Stimulated activated CD8-positive, alpha-beta memory T cell treated with anti-CD3 and anti-CD28 coated beads, Interleukin-15, amount 100 ng/mL, for 1 hour (primary cell): ENCODE measurements at regions not wholly inside any gene's neighbourhood (a gene's known extent, or its start where the extent isn't known, plus 50 kb on each side); places are given as distances from the start of the nearest gene placed in this dataset.

Experiments used
- DNase-seq: peaks from one replicate; pipeline ENCODE4 v3.0.0-alpha.2; 2020; ENCODE audit warnings: low read depth

DNA sequence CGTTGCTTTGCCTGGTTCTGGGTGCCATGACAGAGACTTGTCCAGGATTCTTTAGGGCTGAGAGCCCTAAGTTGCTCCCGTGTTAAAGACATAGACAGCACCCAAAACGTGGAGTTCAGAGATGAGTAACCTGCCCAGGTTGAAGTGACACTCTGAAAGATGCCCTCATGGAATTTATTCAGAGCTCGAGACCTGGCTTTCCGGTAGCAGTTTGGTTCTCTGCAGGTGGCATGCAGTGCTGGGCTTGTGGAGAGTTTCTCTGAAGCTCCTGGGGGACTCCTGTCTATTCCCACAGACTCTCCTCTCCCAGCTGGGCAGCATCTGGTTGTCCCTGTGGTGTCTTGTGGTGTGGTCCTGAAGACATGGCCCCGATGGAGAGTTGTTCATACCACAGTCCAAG, 241.0 kb downstream of the RHOU start:
- no peak for DNase-seq

- DNase-seq = no peak
Observed at GRCh38 chr1:228977307-228977706, 242.0 kb downstream of the RHOU start.

DNA sequence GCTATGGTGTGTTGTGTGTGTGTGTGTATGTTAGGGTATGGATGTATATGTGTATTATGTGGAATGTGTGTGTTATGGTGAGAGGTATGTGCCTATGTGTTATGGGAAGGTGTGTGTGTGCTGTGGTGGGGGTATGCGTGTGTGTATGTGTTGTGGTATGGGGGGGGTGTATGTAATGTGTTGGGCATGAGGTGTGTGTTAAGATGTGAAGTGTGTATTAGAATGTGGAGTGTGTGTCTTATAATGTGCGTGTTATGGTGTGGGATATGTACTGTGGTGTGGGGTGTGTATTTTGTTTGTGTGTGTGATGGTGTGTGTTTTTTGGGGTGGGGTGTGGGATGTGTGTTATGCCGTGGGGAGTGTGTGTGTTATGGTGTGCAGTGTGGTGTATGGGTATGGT, 242.5 kb downstream of the RHOU start:
- DNase-seq = no peak

- no peak for DNase-seq
Observed at GRCh38 chr1:228978484-228979324, 243.4 kb downstream of the RHOU start.

- no peak for DNase-seq
Observed at GRCh38 chr1:228979325-228979699, 244.0 kb downstream of the RHOU start.

DNA sequence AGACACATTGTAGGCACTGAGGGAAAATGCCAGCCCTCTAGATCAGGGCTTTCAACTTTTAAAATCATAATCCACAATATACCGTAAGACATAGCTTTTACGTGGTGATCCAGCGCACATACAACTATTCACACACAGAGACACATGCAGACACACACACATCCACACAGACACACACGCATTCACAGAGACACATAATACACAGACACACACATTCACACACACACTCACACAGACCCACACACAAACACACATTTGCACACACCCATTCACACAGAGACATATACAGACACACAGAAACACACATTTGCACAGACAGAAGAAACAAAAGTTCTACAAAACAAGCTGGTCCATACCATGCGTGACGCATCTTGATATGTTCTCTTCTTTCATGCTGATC, 244.5 kb downstream of the RHOU start:
- no peak for DNase-seq

DNA sequence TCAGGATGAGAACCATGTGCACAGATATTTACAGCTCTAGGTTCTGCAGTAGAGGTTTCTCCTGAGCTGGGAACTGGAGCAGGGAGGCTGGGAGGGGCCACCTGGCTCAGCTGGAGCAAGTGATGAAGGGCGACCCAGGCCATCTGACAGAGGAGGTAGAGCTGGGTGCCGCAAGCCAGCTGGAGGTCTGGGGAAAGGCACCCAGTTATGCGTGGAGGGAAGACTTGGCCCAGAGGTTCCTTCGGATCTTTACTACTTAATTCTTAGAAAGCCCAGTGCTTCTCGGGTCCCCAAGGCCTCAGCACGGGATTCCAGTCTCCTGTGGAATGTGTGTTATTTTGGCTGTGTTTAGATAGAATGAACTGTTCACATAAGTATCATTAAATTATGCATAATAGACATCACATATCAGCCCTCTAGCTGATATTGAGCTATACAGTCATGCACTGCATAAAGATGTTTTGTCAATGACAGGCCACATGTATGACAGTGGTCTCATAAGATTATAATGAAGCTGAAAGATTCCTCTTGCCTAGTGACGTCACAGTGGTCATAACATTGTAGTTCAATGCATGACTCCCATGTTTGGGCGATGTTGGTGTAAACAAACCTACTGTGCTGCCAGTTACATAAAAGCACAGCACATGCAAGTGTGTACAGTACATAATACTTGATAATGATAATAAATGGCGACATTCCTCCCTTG, 245.1 kb downstream of the RHOU start:
- DNase-seq = no peak

DNA sequence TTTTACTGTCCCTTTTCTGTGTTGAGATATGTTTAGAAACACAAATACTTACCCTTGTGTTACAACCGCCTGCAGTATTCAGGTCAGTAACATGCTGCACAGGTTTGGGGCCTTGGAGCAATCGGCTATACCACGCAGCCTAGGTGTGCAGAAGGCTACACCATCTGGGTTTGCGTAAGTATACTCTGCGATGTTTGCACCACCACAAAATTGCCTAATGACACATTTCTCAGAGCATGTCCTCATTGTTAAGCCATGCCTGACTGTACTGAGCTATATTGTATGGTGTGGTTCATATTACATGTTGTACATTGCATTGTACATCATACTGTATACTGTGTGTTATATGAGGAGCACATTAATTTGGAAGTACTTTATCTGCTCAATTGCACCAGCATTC, 247.4 kb downstream of the RHOU start:
- DNase-seq = no peak

- no peak for DNase-seq
Observed at GRCh38 chr1:228983231-228983660, 248.0 kb downstream of the RHOU start.

DNA sequence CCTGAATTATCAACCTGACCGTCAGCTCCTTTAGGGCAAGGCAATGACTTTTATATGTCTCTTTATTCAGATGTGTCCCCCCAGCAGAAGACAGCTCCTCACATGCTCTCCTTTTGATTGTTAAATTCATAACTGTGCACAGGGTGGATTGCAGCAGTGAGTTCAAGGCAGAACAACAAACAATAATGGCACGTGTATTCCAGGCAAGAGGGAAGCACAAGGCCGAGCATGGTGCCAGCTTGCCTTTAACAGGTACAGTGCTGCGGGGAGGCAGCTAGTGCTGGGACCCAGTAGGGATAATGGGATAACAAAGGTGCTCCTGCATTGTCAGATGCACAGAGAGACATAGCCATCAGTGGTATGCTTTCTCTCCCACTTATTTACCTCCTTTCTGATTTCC, 248.4 kb downstream of the RHOU start:
- no peak for DNase-seq

GRCh38 chr1:228984107-228984506, 248.8 kb downstream of the RHOU start:
- DNase-seq = no peak

DNA sequence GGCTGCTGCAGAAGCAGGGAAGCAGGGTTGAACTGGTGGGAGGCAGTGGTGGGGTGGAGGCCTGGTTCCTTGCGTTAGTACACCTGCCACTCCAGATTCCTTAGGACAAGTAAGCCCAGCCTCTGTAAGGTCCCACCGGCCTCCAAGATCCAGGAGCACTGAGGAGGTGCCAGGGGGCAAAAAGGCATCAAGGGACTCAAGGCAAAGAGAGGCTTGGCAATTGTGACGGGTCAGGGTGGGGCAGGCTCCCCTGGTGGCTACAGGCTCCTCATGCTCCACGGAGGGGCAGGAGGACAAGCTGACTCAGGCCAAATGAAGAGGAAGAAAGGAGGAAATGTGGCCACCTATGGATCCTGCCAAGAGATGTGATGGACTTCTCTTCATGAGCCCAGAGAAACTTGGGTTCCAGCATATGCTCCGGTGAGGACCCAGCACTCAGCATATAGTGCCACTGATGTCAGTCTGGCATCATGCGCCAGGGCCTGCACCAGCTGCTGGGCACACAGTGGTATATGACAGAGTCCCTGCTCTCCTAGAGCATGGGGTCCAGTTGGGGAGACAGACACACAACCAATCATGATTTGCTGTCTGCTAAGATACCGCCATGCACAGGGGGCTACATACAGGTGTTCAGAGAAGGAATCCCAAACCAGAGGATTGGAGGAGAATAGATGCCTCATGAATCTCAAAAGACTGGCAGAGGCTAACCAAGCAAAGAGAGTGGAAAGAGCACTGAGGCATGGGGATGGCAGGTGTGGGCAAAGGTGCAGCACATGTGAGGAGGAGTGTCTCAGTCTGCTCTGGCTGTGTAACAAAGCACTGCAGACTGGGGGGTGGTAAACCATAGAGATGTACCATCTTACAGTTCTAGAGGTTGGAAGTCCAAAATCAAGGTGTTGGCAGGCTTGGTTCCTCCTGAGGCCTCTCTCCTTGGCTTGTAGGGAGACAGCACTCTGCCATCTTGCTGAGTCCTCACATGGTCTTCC, 249.7 kb downstream of the RHOU start:
- DNase-seq = no peak

- no peak for DNase-seq
Observed at GRCh38 chr1:228985661-228986060, 250.4 kb downstream of the RHOU start.

DNA sequence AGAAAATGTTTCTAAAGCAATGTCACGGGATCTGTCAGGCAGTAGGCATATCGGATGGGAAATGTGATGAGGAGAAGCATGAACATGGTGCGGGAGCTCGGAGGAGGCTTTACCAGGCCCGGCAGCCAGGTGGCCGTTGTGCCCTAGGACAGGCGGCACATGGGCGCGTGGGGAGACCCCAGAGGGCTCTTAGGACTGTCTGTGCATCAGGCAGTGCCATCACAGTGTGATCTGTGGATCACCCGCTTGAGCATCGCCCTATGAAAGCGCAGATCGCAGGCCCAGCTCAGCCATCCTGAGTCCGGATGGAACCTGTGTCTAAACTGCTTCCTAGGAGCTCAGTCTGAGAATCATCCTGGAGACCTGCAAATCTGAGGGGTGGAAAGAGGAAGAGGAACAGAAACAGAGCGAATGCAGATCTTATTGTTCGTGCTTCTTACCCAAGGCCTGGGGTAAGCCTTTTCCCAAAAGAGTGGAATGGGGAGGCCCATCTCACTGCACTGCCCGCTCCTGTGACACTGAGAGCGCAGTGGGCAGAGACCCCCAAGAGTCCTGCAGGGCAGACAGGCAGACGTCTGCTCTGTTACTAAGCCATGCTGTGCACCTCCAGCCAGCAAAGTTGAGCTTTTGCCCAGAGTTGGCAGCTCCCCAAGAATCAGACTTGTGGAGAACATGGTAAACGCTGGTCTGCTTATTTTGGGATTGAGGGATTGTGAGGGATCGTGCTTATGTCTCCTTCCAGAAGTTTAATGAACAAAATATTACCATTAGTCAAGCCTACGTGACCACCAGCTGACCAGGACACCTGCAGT, 251.0 kb downstream of the RHOU start:
- DNase-seq = no peak

DNA sequence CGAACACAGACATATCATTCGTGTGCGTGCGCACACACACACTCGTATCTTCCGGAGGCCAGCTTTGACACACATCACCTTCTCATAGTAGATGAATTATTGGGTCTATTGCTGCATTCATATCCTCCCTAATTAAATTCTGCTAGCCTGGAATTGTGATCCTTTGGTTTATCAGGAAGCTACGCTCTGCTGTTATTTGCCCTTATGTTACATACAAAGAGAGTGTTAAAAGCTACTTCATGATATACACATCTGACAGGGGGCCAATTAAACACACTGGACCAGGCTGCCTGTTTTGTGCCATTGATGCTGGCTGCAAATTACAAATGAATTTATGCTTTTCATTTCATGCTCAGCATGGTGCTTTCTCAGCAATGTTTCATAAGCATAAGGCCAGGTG, 252.0 kb downstream of the RHOU start:
- DNase-seq = no peak

DNA sequence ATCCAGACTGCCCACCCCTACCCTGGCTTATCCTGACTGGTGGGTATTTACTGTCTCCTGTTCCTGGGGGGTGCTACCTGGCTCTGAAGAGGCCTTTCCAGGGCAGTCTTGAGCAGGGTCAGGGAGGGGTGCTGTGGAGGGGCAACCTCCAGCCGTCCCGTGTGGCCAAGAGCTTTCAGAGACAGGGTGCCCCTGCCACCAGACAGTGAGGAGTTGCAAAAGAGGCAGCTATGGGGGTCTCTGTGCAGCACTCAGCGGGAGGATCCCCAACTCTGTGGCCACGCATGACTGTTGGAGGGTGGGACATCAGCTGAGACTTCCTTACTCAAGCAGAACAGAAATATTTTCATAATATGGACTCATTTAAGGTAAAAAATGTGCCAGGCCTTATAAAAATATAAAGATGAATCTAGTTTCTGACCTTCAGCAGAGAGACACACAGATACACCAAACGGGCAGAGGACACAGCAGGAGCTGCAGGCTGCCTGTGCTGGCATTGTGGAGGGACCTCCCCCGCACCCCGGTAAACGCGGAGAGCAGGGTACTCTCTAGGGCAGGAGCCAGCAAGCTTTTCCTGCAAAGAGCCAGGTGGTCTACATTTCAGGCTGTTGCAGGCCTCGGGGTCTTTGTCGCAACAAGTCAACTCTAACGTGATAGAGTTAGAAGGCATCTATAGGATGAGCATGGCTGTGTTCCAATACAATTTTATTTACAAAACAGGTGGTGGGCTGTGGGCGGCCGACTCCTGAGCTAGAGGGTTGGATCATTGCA, 252.6 kb downstream of the RHOU start:
- DNase-seq = no peak

GRCh38 chr1:228988664-228989063, 253.4 kb downstream of the RHOU start:
- no peak for DNase-seq

GRCh38 chr1:228989176-228989575, 253.9 kb downstream of the RHOU start:
- DNase-seq = no peak

DNA sequence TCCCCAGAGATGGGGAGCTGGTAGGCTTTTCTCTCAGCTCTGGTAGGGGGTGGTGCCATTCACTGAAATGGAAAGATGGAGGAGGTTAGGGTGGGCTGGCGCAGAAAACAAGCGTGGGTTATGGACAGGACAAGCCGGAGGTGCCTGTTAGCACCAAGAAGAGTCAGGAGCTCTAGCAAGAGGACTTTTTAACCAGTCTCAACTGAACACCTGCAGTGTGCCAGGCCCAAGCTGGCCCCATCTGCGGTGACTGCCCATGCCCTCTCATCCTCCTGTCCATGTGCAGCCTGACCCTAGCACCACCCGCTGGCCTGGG, 254.4 kb downstream of the RHOU start:
- DNase-seq = no peak

DNA sequence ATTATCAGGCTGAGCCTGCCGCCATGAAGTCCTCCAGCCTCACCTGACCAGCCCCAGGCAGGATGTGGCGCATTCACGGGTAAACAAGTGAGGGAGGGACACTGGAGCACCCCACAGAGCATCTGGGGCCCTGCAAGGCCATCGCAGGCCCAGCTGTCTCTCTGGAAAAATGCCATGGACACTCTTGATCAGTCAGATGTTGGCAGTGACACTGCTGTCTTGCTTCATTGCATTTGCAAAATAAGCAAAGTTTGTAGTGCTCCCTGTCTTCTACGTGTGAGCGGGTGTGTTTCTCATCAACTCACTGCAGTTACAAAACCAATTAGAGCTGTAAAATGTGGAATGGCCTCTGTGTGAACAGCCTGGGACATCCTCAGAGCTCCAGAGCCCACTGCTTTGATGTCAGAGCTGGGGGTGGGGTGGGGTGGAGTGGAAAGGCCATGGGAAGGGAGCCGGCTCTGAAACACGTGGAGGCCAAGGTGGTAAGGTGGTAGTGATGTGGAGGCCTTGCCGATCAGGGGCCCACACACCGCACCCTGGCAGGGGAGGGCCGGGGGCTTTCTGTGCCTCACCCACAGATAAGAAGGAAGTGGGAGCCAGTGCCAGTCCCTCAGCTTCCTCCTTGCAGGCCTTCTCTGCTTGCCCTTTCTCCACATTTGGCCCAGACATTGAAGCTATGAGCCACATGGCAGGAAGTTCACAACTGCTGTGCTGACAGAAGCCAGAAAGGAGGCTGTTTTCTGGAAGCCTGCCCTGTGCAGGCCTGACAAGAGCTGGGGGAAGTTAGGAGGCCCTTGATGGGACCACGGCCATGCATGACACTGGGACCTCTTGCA, 254.9 kb downstream of the RHOU start:
- no peak for DNase-seq
